OCI-LY7 (cell line): ENCODE measurements at regions not wholly inside any gene's neighbourhood (a gene's known extent, or its start where the extent isn't known, plus 50 kb on each side); places are given as distances from the start of the nearest gene placed in this dataset.

Source experiments
- BruUV-seq: library from RNA; stranded (reverse); fragments of 400-500 nt; replicated peaks from 2 replicates; lab custom pipeline; 2021; lab: Mats Ljungman, UMichigan
- CTCF ChIA-PET: fragments of 300-600 bp; sonication (Branson Sonifier 250); formaldehyde crosslinking; loops from one replicate; lab custom pipeline; 2022; ENCODE audit warnings: antibody characterized with exemption; ENCODE audit not compliant: unreplicated experiment; lab: Charles Lee
- POLR2A ChIA-PET: fragments of 300-600 bp; sonication (Branson Sonifier 250); formaldehyde crosslinking; loops from one replicate; lab custom pipeline; 2022; ENCODE audit warnings: antibody characterized with exemption; lab: Charles Lee
- DNase-seq: peaks from one replicate; pipeline ENCODE4 v3.0.0-alpha.2; 2015; ENCODE audit warnings: low spot score
- H2AFZ ChIP-seq: fragments of 200-600 bp; sonication (generic), shearing (Covaris generic); 2 replicates; pipeline ENCODE4 v1.6.1; 2014; ENCODE audit warnings: mild to moderate bottlenecking, antibody characterized with exemption, low read length, moderate library complexity
- H3K27ac ChIP-seq: fragments of 200-600 bp; sonication (generic); 2 replicates; pipeline ENCODE4 v1.5.1; 2014; ENCODE audit warnings: mixed run types, low read depth, mild to moderate bottlenecking, moderate library complexity, low read length, inconsistent platforms; ENCODE audit not compliant: poor library complexity, severe bottlenecking
- H3K36me3 ChIP-seq: fragments of 200-600 bp; sonication (generic); 2 replicates; pipeline ENCODE4 v1.6.1; 2014; ENCODE audit warnings: mild to moderate bottlenecking, antibody characterized with exemption, low read length, moderate library complexity, mixed read lengths; ENCODE audit not compliant: insufficient read depth
- H3K4me1 ChIP-seq: fragments of 200-600 bp; sonication (generic); 2 replicates; pipeline ENCODE4 v1.5.1; 2014; ENCODE audit warnings: mild to moderate bottlenecking, low read length; ENCODE audit not compliant: insufficient read depth, poor library complexity, severe bottlenecking
- H3K4me2 ChIP-seq: fragments of 200-600 bp; sonication (generic); 2 replicates; pipeline ENCODE4 v1.6.1; 2014; ENCODE audit warnings: mild to moderate bottlenecking, low read length
- H3K4me3 ChIP-seq: fragments of 200-600 bp; sonication (generic); 2 replicates; pipeline ENCODE4 v1.5.1; 2014; ENCODE audit warnings: mild to moderate bottlenecking, low read depth, low read length; ENCODE audit not compliant: poor library complexity, severe bottlenecking
- H3K79me2 ChIP-seq: fragments of 200-600 bp; sonication (generic); 2 replicates; pipeline ENCODE4 v1.6.1; 2016; ENCODE audit warnings: low read depth, mild to moderate bottlenecking, low read length, moderate library complexity, mixed read lengths; ENCODE audit not compliant: insufficient read depth
- H3K9me2 ChIP-seq: fragments of 200-600 bp; sonication (generic); 2 replicates; pipeline ENCODE4 v1.6.1; 2016; ENCODE audit warnings: mild to moderate bottlenecking, low read length, mixed read lengths; ENCODE audit not compliant: insufficient read depth
- H3K9me3 ChIP-seq: fragments of 200-600 bp; sonication (generic); 2 replicates; pipeline ENCODE4 v1.6.1; 2014; ENCODE audit warnings: mild to moderate bottlenecking, mixed run types, low read length, mixed read lengths
- H4K20me1 ChIP-seq: fragments of 200-600 bp; sonication (generic); 2 replicates; pipeline ENCODE4 v1.6.1; 2014; ENCODE audit warnings: mild to moderate bottlenecking, antibody characterized with exemption, low read length, moderate library complexity, mixed read lengths; ENCODE audit not compliant: insufficient read depth
- CTCF ChIP-seq: fragments of 200-600 bp; sonication (generic); conservative IDR thresholded peaks from 2 replicates; pipeline ENCODE4 v1.5.1; 2014; ENCODE audit warnings: mild to moderate bottlenecking, antibody characterized with exemption, low read length, moderate library complexity, mixed read lengths
- EZH2phosphoT487 ChIP-seq: fragments of 200-600 bp; sonication (generic); IDR thresholded peaks from 2 replicates; pipeline ENCODE4 v1.6.1; 2018; ENCODE audit warnings: low read depth, borderline replicate concordance, mild to moderate bottlenecking, mixed run types, antibody characterized with exemption, low read length, moderate library complexity, mixed read lengths
- intact Hi-C: fragments of 100-400 bp; cut with micrococcal nuclease; formaldehyde crosslinking; loops from one replicate; pipeline ENCODE4 v1.10.0; 2022; ENCODE audit not compliant: unreplicated experiment

DNA sequence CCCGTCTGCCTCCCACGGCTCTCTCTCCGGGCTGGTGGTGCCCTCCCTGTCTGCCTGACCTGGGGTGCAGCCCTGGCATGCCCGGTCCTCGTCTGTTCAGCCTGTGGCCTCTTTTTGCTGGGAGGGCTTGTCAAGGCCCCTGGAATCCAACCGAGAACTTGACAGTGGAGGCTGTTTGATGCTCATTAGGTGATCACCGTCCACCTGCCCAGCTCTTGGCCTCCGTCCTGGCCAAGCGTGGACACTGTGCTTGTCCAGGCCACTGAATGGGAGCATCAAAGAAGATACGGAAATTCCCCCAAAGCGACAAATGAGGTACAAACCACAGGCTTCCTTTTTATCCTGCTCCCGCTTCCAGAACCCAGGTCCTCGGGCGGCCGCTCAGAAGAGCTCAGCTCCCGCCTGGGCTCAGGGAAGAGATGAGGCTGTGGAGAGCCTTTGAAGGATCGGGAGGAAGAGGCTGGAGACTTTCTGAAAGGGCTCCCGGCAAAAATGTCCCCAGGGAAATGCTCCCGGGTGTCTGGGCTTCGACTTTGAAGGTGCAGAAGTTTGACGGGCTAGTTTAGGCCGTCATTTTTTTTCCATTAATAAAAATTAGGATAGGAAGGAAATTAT, 1273.9 kb downstream of the BRD1 start:
- ChIA-PET CTCF (no interaction called here), POLR2A (no interaction called here)
- Histone ChIP-seq H3K9me3 (no peaks in the 10 kb centered on the region), H3K79me2 (no peaks in the 10 kb centered on the region), H3K9me2 (no peaks in the 10 kb centered on the region), H4K20me1 (no peaks in the 10 kb centered on the region), H2AFZ (no peak overlapping the region), H3K4me1 (no peaks in the 10 kb centered on the region), H3K36me3 (no peaks in the 10 kb centered on the region), H3K4me3 (no peak overlapping the region), H3K4me2 (no peak overlapping the region), H3K27ac (no peak overlapping the region)
- intact Hi-C loops, result no loop called here
- DNase-seq, result no peak
- TF ChIP-seq CTCF (no peak), EZH2phosphoT487 (no peak)
- no TSS peak for BruUV-seq

GRCh38 chr22:48553119-48553518, 1274.6 kb downstream of the BRD1 start:
- Histone ChIP-seq H3K27ac (no peak overlapping the region), H3K9me3 (no peaks in the 10 kb centered on the region), H3K4me2 (no peak overlapping the region), H3K4me1 (no peaks in the 10 kb centered on the region), H4K20me1 (no peaks in the 10 kb centered on the region), H3K36me3 (no peaks in the 10 kb centered on the region), H2AFZ (no peak overlapping the region), H3K79me2 (no peaks in the 10 kb centered on the region), H3K4me3 (no peak overlapping the region), H3K9me2 (no peaks in the 10 kb centered on the region)
- intact Hi-C loops, result no loop called here
- no peak for DNase-seq
- no peak for TF ChIP-seq CTCF
- TF ChIP-seq EZH2phosphoT487, result no peak
- ChIA-PET POLR2A (no interaction called here), CTCF (no interaction called here)
- BruUV-seq, result no TSS peak

DNA sequence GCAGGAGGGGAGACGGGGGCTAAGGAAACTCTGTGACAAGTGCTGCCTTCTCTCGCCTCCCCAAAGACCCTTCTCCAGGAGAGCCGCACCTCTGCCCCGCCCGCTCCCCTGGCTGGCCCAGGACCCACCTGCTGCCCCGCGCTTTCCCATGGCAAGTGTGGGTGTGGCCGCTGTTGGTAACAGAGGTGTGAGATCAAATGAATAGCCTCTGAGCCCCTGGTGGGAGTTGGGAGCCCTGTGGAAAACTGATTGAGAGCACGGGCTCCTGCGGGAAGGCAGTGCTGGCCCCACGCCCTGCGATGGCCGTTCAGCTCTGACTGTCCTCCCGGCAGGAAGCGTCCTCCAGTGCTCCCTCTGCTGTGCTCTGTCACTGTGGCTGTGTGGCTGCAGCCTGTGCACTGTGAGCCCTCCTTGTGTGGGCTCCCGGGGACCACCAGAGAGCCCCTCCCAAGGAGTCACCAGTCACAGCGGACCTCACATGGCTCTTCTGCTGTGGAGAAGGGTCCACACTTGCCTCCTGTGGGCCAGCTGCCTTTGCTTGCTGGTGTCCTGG, 1275.9 kb downstream of the BRD1 start:
- Histone ChIP-seq H3K79me2 (no peaks in the 10 kb centered on the region), H3K9me3 (no peaks in the 10 kb centered on the region), H3K9me2 (no peaks in the 10 kb centered on the region), H3K36me3 (no peaks in the 10 kb centered on the region), H3K4me2 (no peak overlapping the region), H2AFZ (no peak overlapping the region), H3K27ac (no peak overlapping the region), H3K4me1 (no peaks in the 10 kb centered on the region), H4K20me1 (no peaks in the 10 kb centered on the region), H3K4me3 (no peak overlapping the region)
- TF ChIP-seq CTCF, result no peak
- no peak for TF ChIP-seq EZH2phosphoT487
- ChIA-PET CTCF (no interaction called here), POLR2A (no interaction called here)
- DNase-seq, result no peak
- intact Hi-C loops, result no loop called here
- BruUV-seq, result no TSS peak
